ENCODE measurements at regions not wholly inside any gene's neighbourhood (a gene's known extent, or its start where the extent isn't known, plus 50 kb on each side); places are given as distances from the start of the nearest gene placed in this dataset.

DNA sequence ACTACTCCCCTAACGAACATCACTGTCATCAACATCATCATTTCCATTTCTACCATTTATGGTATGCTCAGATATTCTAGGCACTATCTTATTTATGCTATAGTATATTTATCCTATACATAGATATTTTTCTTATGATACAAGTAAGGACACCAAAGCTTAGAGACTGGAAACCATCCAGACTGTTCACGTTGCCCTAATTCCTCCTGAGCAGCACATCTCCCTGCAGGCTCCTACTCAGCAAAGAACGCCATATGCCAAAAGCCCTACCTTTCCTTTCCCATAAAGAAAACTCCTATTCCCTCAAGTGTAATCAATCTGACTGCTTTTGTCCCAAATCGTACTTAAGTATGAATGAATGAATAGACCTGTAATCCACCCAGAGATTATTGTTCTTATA, 247.0 kb downstream of the PRELID2 start:
- no peak for TF ChIP-seq ZNF316 (IDR thresholded peaks at IDR 0.05)
- TF ChIP-seq ZBTB7A (IDR thresholded peaks at IDR 0.05; ENCODE audit: borderline replicate concordance, control insufficient read depth, low read depth, low read length) = no peak
- TF ChIP-seq, protein P1, sequence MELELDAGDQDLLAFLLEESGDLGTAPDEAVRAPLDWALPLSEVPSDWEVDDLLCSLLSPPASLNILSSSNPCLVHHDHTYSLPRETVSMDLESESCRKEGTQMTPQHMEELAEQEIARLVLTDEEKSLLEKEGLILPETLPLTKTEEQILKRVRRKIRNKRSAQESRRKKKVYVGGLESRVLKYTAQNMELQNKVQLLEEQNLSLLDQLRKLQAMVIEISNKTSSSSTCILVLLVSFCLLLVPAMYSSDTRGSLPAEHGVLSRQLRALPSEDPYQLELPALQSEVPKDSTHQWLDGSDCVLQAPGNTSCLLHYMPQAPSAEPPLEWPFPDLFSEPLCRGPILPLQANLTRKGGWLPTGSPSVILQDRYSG (tag; conservative IDR thresholded peaks at IDR 0.05; ENCODE audit: low read depth) = no peak
- TF ChIP-seq, protein P2, sequence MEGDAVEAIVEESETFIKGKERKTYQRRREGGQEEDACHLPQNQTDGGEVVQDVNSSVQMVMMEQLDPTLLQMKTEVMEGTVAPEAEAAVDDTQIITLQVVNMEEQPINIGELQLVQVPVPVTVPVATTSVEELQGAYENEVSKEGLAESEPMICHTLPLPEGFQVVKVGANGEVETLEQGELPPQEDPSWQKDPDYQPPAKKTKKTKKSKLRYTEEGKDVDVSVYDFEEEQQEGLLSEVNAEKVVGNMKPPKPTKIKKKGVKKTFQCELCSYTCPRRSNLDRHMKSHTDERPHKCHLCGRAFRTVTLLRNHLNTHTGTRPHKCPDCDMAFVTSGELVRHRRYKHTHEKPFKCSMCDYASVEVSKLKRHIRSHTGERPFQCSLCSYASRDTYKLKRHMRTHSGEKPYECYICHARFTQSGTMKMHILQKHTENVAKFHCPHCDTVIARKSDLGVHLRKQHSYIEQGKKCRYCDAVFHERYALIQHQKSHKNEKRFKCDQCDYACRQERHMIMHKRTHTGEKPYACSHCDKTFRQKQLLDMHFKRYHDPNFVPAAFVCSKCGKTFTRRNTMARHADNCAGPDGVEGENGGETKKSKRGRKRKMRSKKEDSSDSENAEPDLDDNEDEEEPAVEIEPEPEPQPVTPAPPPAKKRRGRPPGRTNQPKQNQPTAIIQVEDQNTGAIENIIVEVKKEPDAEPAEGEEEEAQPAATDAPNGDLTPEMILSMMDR (IDR thresholded peaks at IDR 0.05 in 2 of 3, conservative IDR thresholded peaks at IDR 0.05 in 1 of 3; ENCODE audit: insufficient read depth in 2 of 3, low read depth in 1 of 3, low read length in 3 of 3) = no peak
- TF ChIP-seq NR3C1 (CRISPR knock-in tag; IDR thresholded peaks at IDR 0.05) = no peak

All from K562 (cell line).